ENCODE measurements at regions not wholly inside any gene's neighbourhood (a gene's known extent, or its start where the extent isn't known, plus 50 kb on each side); places are given as distances from the start of the nearest gene placed in this dataset.
"Not testable (repeated sequence)": the region's sequence is repeated elsewhere in the genome, so short reads cannot be mapped to it uniquely, and the experiment has no call there.

DNA sequence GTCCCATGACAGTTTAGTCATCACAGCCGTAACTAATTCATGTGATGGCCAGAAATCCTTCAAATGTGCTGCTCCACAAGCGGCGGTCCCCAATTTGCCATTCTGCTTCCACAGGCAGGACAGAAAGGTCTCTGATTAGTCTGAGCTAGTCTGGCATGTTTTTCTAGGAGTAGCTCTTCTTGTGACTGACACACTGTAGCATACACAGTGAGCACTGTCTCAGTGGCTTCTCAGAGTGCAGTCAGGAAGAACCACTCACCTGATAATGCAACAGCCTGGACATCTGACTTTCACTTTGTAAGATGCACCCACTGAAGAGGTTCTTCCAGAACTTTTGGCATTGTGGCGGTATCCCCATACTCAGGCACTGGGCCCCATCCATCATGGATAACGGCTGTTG, 1266.2 kb downstream of the TMEM121 start:
- no peaks in the 10 kb centered on the region for H3K36me3 ChIP-seq (ENCODE audit: control insufficient read depth in 1 of 2, insufficient read depth in 2 of 2, low read length in 1 of 2)
- no peak overlapping the region for H3K4me3 ChIP-seq (ENCODE audit: low read length in 2 of 2)
- H3K4me1 ChIP-seq (ENCODE audit: control insufficient read depth in 1 of 2, insufficient read depth in 2 of 2, low read length in 2 of 2), result no peaks in the 10 kb centered on the region
- intact Hi-C loops (cut with DNase I), result no loop called here
- DNase-seq (no peak), ATAC-seq (ENCODE audit: low FRiP score) (no peak)
- no peak overlapping the region for H3K27ac ChIP-seq (ENCODE audit: low read depth in 1 of 2, low read length in 2 of 2)
- 75 to 77% methylated on average over 5 of the region's 5 CpGs for WGBS, 2 donors
- H3K27me3 ChIP-seq (ENCODE audit: control insufficient read depth in 1 of 2, insufficient read depth in 2 of 2, low read length in 1 of 2), result no peaks in the 10 kb centered on the region
- H3K9me3 ChIP-seq (ENCODE audit: control insufficient read depth, low read length), result no peaks in the 10 kb centered on the region

DNA sequence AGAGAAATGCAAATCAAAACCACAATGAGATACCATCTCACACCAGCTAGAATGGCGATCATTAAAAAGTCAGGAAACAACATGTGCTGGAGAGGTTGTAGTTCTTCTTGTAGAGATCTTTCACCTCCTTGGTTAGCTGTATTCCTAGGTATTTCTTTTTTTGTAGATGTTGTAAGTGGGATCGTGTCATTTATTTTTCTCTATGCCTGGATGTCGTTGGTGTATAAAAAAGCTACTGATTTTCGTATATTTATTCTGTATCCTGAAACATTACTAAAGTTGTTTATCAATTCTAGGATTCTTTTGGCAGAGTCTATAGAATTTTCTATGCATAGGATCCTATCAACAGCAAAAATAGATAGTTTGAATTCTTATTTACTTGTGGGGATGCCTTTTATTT, 1271.8 kb downstream of the TMEM121 start:
- intact Hi-C loops (cut with DNase I); ATAC-seq (ENCODE audit: low FRiP score); H3K4me3 ChIP-seq (ENCODE audit: low read length in 2 of 2); H3K9me3 ChIP-seq (ENCODE audit: control insufficient read depth, low read length); DNase-seq; H3K27me3 ChIP-seq (ENCODE audit: control insufficient read depth in 1 of 2, insufficient read depth in 2 of 2, low read length in 1 of 2); H3K27ac ChIP-seq (ENCODE audit: low read depth in 1 of 2, low read length in 2 of 2); H3K36me3 ChIP-seq (ENCODE audit: control insufficient read depth in 1 of 2, insufficient read depth in 2 of 2, low read length in 1 of 2); H3K4me1 ChIP-seq (ENCODE audit: control insufficient read depth in 1 of 2, insufficient read depth in 2 of 2, low read length in 2 of 2): not testable (repeated sequence)
- WGBS, 2 donors, result 50 to 52% methylated on average over 4 of the region's 4 CpGs

DNA sequence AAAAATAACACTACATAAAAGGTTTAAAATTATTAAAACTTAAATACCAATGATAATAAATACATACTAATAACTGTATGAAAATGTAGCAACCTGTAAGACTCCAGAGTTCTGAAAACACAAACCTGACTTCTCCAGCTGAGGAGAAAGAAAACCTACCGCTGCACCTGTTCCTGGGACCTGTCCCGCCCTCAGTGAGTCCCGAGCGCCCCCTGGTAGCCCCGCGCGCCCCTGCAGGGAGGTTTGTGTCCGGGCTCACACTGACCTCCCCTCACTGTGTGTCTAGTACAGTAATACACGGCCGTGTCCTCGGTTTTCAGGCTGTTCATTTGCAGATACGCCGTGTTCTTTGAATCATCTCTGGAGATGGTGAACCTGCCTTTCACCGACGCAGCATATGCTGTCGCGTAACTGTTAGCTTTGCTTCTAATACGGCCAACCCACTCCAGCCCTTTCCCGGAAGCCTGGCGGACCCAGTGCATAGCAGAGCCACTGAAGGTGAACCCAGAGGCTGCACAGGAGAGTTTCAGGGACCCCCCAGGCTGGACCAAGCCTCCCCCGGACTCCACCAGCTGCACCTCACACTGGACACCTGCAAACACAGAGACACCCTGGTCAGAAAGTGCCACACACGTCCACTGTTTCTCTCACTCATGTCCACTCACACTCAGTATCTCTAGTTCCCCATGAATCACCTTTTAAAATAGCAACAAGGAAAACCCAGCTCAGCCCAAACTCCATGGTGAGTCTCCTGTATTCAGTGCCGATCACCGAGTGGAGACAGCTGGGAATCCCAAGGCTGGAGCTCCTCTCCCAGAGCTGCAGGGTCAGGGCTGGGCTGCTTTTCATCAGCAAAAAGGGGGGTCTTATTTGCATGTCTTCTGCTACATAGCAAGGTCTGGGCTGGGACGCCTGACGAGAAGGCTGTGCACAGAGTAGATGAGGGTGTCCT, 1276.3 kb downstream of the TMEM121 start:
- Histone ChIP-seq H3K4me3 (ENCODE audit: low read length in 2 of 2) (no peak overlapping the region), H3K36me3 (ENCODE audit: control insufficient read depth in 1 of 2, insufficient read depth in 2 of 2, low read length in 1 of 2) (no peaks in the 10 kb centered on the region), H3K4me1 (ENCODE audit: control insufficient read depth in 1 of 2, insufficient read depth in 2 of 2, low read length in 2 of 2) (no peaks in the 10 kb centered on the region), H3K9me3 (ENCODE audit: control insufficient read depth, low read length) (peaks cover 1% of the 10 kb centered on the region), H3K27me3 (ENCODE audit: control insufficient read depth in 1 of 2, insufficient read depth in 2 of 2, low read length in 1 of 2) (no peaks in the 10 kb centered on the region), H3K27ac (ENCODE audit: low read depth in 1 of 2, low read length in 2 of 2) (no peak overlapping the region)
- ATAC-seq (ENCODE audit: low FRiP score), result no peak
- DNase-seq, result no peak
- intact Hi-C loops (cut with DNase I), result no loop called here
- 53 to 54% methylated on average over 26 of the region's 26 CpGs for WGBS, 2 donors

GRCh38 chr14:106803379-106803778, 1277.0 kb downstream of the TMEM121 start:
- no peaks in the 10 kb centered on the region for H3K36me3 ChIP-seq (ENCODE audit: control insufficient read depth in 1 of 2, insufficient read depth in 2 of 2, low read length in 1 of 2)
- H3K4me3 ChIP-seq (ENCODE audit: low read length in 2 of 2), result no peak overlapping the region
- H3K4me1 ChIP-seq (ENCODE audit: control insufficient read depth in 1 of 2, insufficient read depth in 2 of 2, low read length in 2 of 2), result no peaks in the 10 kb centered on the region
- intact Hi-C loops (cut with DNase I), result no loop called here
- ATAC-seq (ENCODE audit: low FRiP score), result no peak
- no peak overlapping the region for H3K27ac ChIP-seq (ENCODE audit: low read depth in 1 of 2, low read length in 2 of 2)
- peaks cover 1% of the 10 kb centered on the region for H3K9me3 ChIP-seq (ENCODE audit: control insufficient read depth, low read length)
- WGBS, 2 donors, result 44 to 52% methylated on average over 6 of the region's 6 CpGs
- no peaks in the 10 kb centered on the region for H3K27me3 ChIP-seq (ENCODE audit: control insufficient read depth in 1 of 2, insufficient read depth in 2 of 2, low read length in 1 of 2)
- DNase-seq, result no peak

DNA sequence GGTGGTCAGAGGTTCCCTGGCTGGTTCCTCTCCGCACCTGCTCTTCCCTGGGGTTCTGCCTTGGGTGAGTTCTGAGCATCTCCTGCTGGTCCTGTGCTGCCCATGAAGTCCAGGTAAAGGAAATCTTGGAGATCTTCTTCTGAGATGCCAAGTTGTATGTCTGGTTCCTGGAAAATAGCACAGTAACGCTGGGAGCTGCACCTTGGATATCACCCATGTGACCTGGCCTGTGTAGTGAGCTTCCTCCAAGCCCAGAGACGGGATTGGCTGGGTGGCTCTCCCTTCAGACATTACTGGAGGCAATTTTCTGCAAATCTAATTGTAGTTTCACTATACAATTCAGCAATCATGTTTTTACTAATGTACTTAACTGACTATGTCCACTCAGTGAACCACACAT, 1281.1 kb downstream of the TMEM121 start:
- H3K4me1 ChIP-seq (ENCODE audit: control insufficient read depth in 1 of 2, insufficient read depth in 2 of 2, low read length in 2 of 2), result no peaks in the 10 kb centered on the region
- H3K27me3 ChIP-seq (ENCODE audit: control insufficient read depth in 1 of 2, insufficient read depth in 2 of 2, low read length in 1 of 2), result no peaks in the 10 kb centered on the region
- H3K36me3 ChIP-seq (ENCODE audit: control insufficient read depth in 1 of 2, insufficient read depth in 2 of 2, low read length in 1 of 2), result no peaks in the 10 kb centered on the region
- no peak overlapping the region for H3K4me3 ChIP-seq (ENCODE audit: low read length in 2 of 2)
- no peak overlapping the region for H3K27ac ChIP-seq (ENCODE audit: low read depth in 1 of 2, low read length in 2 of 2)
- 23 to 38% methylated on average over 3 of the region's 3 CpGs for WGBS, 2 donors
- no peak for DNase-seq
- intact Hi-C loops (cut with DNase I), result no loop called here
- no peak for ATAC-seq (ENCODE audit: low FRiP score)
- H3K9me3 ChIP-seq (ENCODE audit: control insufficient read depth, low read length), result peaks cover 1% of the 10 kb centered on the region

DNA sequence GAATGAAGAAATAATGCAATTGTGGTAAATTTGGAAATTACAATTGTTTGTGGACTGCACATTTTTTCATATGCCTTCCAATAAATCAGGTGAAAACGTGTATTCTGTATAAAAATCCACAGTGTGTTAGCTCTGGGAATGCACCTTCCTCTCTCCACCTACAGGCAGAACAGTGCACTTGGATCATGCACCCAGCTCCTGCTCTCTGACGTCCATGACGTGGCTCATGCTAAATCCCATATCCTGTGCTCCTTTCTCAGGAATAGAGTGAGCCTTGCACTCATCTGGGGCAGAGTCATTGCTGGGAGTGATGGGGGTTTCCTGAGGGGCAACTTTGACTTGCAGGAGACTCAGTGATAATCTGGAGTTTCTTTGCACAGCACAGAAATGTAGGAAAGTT, 1282.1 kb downstream of the TMEM121 start:
- Histone ChIP-seq H3K27ac (ENCODE audit: low read depth in 1 of 2, low read length in 2 of 2) (no peak overlapping the region), H3K4me3 (ENCODE audit: low read length in 2 of 2) (no peak overlapping the region), H3K27me3 (ENCODE audit: control insufficient read depth in 1 of 2, insufficient read depth in 2 of 2, low read length in 1 of 2) (no peaks in the 10 kb centered on the region), H3K36me3 (ENCODE audit: control insufficient read depth in 1 of 2, insufficient read depth in 2 of 2, low read length in 1 of 2) (no peaks in the 10 kb centered on the region), H3K9me3 (ENCODE audit: control insufficient read depth, low read length) (peaks cover 1% of the 10 kb centered on the region), H3K4me1 (ENCODE audit: control insufficient read depth in 1 of 2, insufficient read depth in 2 of 2, low read length in 2 of 2) (no peaks in the 10 kb centered on the region)
- WGBS, 2 donors, result 6 to 20% methylated on average over 3 of the region's 3 CpGs
- DNase-seq (no peak), ATAC-seq (ENCODE audit: low FRiP score) (no peak)
- intact Hi-C loops (cut with DNase I), result no loop called here

DNA sequence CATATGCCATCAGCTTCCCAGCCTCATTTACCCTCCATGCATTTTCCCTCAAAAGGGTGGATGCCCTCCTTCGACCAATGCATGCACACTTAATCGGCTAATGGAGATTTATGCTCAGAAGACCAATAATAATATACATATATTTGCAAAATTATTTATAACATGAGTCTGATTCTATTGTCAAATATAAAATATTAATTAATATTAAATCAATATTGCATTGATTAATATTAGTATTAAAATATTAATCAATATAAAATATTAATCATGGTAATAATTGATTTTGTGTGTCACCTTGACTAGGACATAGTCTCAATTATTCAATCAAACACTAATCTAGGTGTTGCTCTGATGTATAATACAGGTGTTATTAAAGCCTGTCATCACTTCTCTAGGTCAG, 1282.5 kb downstream of the TMEM121 start:
- Histone ChIP-seq H3K9me3 (ENCODE audit: control insufficient read depth, low read length) (peaks cover 1% of the 10 kb centered on the region), H3K27me3 (ENCODE audit: control insufficient read depth in 1 of 2, insufficient read depth in 2 of 2, low read length in 1 of 2) (no peaks in the 10 kb centered on the region), H3K4me3 (ENCODE audit: low read length in 2 of 2) (no peak overlapping the region), H3K36me3 (ENCODE audit: control insufficient read depth in 1 of 2, insufficient read depth in 2 of 2, low read length in 1 of 2) (no peaks in the 10 kb centered on the region), H3K4me1 (ENCODE audit: control insufficient read depth in 1 of 2, insufficient read depth in 2 of 2, low read length in 2 of 2) (no peaks in the 10 kb centered on the region), H3K27ac (ENCODE audit: low read depth in 1 of 2, low read length in 2 of 2) (no peak overlapping the region)
- ATAC-seq (ENCODE audit: low FRiP score), result no peak
- WGBS, 2 donors, result 74 to 85% methylated on average over 2 of the region's 2 CpGs
- DNase-seq, result no peak
- intact Hi-C loops (cut with DNase I), result no loop called here

- Histone ChIP-seq H3K9me3 (ENCODE audit: control insufficient read depth, low read length) (peaks cover 1% of the 10 kb centered on the region), H3K27ac (ENCODE audit: low read depth in 1 of 2, low read length in 2 of 2) (no peak overlapping the region), H3K36me3 (ENCODE audit: control insufficient read depth in 1 of 2, insufficient read depth in 2 of 2, low read length in 1 of 2) (no peaks in the 10 kb centered on the region), H3K4me1 (ENCODE audit: control insufficient read depth in 1 of 2, insufficient read depth in 2 of 2, low read length in 2 of 2) (no peaks in the 10 kb centered on the region), H3K4me3 (ENCODE audit: low read length in 2 of 2) (no peak overlapping the region), H3K27me3 (ENCODE audit: control insufficient read depth in 1 of 2, insufficient read depth in 2 of 2, low read length in 1 of 2) (no peaks in the 10 kb centered on the region)
- no peak for DNase-seq
- ATAC-seq (ENCODE audit: low FRiP score), result no peak
- 50 to 52% methylated on average over 2 of the region's 2 CpGs for WGBS, 2 donors
- intact Hi-C loops (cut with DNase I), result no loop called here
These were observed 1283.2 kb downstream of the TMEM121 start for GRCh38 chr14:106809615-106810014.

DNA sequence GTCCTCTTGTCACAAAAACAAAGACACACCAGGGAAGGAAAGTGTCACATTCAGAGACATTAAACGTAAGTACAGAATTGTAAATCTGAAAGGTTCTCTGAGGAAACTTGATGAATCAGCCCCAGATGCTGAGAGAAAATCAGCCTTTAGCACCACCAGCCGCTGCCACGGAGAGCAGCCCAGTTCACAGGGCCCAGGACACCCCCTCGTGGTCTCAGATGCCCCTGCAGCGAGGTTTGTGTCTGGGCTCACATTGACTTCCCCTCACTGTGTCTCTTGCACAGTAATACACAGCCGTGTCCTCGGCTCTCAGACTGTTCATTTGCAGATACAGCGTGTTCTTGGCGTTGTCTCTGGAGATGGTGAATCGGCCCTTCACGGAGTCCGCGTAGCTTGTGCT, 1283.8 kb downstream of the TMEM121 start:
- H3K9me3 ChIP-seq (ENCODE audit: control insufficient read depth, low read length); H3K36me3 ChIP-seq (ENCODE audit: control insufficient read depth in 1 of 2, insufficient read depth in 2 of 2, low read length in 1 of 2); H3K27ac ChIP-seq (ENCODE audit: low read depth in 1 of 2, low read length in 2 of 2); H3K4me3 ChIP-seq (ENCODE audit: low read length in 2 of 2); intact Hi-C loops (cut with DNase I); H3K27me3 ChIP-seq (ENCODE audit: control insufficient read depth in 1 of 2, insufficient read depth in 2 of 2, low read length in 1 of 2); ATAC-seq (ENCODE audit: low FRiP score); DNase-seq; H3K4me1 ChIP-seq (ENCODE audit: control insufficient read depth in 1 of 2, insufficient read depth in 2 of 2, low read length in 2 of 2): not testable (repeated sequence)
- 70 to 76% methylated on average over 13 of the region's 13 CpGs for WGBS, 2 donors
